Activated naive CD8-positive, alpha-beta T cell treated with anti-CD3 and anti-CD28 coated beads for 36 hours (primary cell): ENCODE measurements at regions not wholly inside any gene's neighbourhood (a gene's known extent, or its start where the extent isn't known, plus 50 kb on each side); places are given as distances from the start of the nearest gene placed in this dataset.
"Not testable (repeated sequence)": the region's sequence is repeated elsewhere in the genome, so short reads cannot be mapped to it uniquely, and the experiment has no call there.

Source experiments
- DNase-seq: peaks from one replicate; pipeline ENCODE4 v3.0.0; 2021
- H3K27ac Mint-ChIP-seq: one replicate; pipeline ENCODE4 v1.8.0; 2022; ENCODE audit warnings: mild to moderate bottlenecking, moderate library complexity, mixed read lengths
- H3K27me3 Mint-ChIP-seq: one replicate; pipeline ENCODE4 v1.8.0; 2022; ENCODE audit warnings: mild to moderate bottlenecking, mixed read lengths
- H3K36me3 Mint-ChIP-seq: one replicate; pipeline ENCODE4 v1.8.0; 2021; ENCODE audit warnings: mild to moderate bottlenecking, mixed read lengths
- H3K4me1 Mint-ChIP-seq: one replicate; pipeline ENCODE4 v1.8.0; 2021; ENCODE audit warnings: mixed read lengths
- H3K4me3 Mint-ChIP-seq: one replicate; pipeline ENCODE4 v1.8.0; 2022; ENCODE audit warnings: mild to moderate bottlenecking, moderate library complexity, mixed read lengths
- H3K9me3 Mint-ChIP-seq: one replicate; pipeline ENCODE4 v1.8.0; 2022; ENCODE audit warnings: mixed read lengths

GRCh38 chr21:35540950-35541638 is 492.0 kb upstream of the RUNX1 start:
- DNase-seq, result no peak
- H3K27ac Mint-ChIP-seq, result no peak overlapping the region
- H3K27me3 Mint-ChIP-seq, result no peaks in the 10 kb centered on the region
- no peaks in the 10 kb centered on the region for H3K4me1 Mint-ChIP-seq
- peaks cover 1% of the 10 kb centered on the region for H3K9me3 Mint-ChIP-seq
- no peak overlapping the region for H3K4me3 Mint-ChIP-seq
- H3K36me3 Mint-ChIP-seq, result no peaks in the 10 kb centered on the region

- DNase-seq, result no peak
- Mint-ChIP-seq H3K36me3 (no peaks in the 10 kb centered on the region), H3K4me3 (no peak overlapping the region), H3K9me3 (peaks cover 4% of the 10 kb centered on the region), H3K27me3 (no peaks in the 10 kb centered on the region), H3K27ac (no peak overlapping the region), H3K4me1 (no peaks in the 10 kb centered on the region)
Observed at GRCh38 chr21:35538386-35538785, 489.3 kb upstream of the RUNX1 start.

- H3K4me3 Mint-ChIP-seq, result no peak overlapping the region
- DNase-seq, result no peak
- no peaks in the 10 kb centered on the region for H3K4me1 Mint-ChIP-seq
- H3K9me3 Mint-ChIP-seq, result peaks cover 4% of the 10 kb centered on the region
- no peaks in the 10 kb centered on the region for H3K27me3 Mint-ChIP-seq
- H3K36me3 Mint-ChIP-seq, result no peaks in the 10 kb centered on the region
- H3K27ac Mint-ChIP-seq, result no peak overlapping the region
Observed at GRCh38 chr21:35537604-35538003, 488.5 kb upstream of the RUNX1 start.

- DNase-seq, result no peak
- Mint-ChIP-seq H3K27ac (no peak overlapping the region), H3K36me3 (no peaks in the 10 kb centered on the region), H3K4me1 (peaks cover 8% of the 10 kb centered on the region), H3K27me3 (no peaks in the 10 kb centered on the region), H3K9me3 (peaks cover 4% of the 10 kb centered on the region), H3K4me3 (no peak overlapping the region)
Observed at GRCh38 chr21:35533893-35534292, 484.8 kb upstream of the RUNX1 start.

GRCh38 chr21:35530766-35531165 is 481.7 kb upstream of the RUNX1 start:
- H3K4me1 Mint-ChIP-seq, result peaks cover 21% of the 10 kb centered on the region
- peaks cover 1% of the 10 kb centered on the region for H3K9me3 Mint-ChIP-seq
- no peaks in the 10 kb centered on the region for H3K27me3 Mint-ChIP-seq
- no peak overlapping the region for H3K4me3 Mint-ChIP-seq
- no peak overlapping the region for H3K27ac Mint-ChIP-seq
- H3K36me3 Mint-ChIP-seq, result no peaks in the 10 kb centered on the region
- no peak for DNase-seq

GRCh38 chr21:35529171-35529863 is 480.2 kb upstream of the RUNX1 start:
- H3K27ac Mint-ChIP-seq, result peak overlapping the region; percentile 88
- H3K27me3 Mint-ChIP-seq, result no peaks in the 10 kb centered on the region
- H3K36me3 Mint-ChIP-seq, result no peaks in the 10 kb centered on the region
- H3K4me1 Mint-ChIP-seq, result peaks cover 31% of the 10 kb centered on the region
- DNase-seq, result no peak
- peak overlapping the region; percentile 81 for H3K4me3 Mint-ChIP-seq
- no peaks in the 10 kb centered on the region for H3K9me3 Mint-ChIP-seq

GRCh38 chr21:35528116-35529042 is 479.3 kb upstream of the RUNX1 start:
- Mint-ChIP-seq H3K9me3 (no peaks in the 10 kb centered on the region), H3K27me3 (no peaks in the 10 kb centered on the region), H3K4me1 (peaks cover 31% of the 10 kb centered on the region), H3K4me3 (peak overlapping the region; percentile 81), H3K36me3 (no peaks in the 10 kb centered on the region), H3K27ac (peak overlapping the region; percentile 88)
- peak; percentile 45 for DNase-seq

GRCh38 chr21:35527358-35527757 is 478.3 kb upstream of the RUNX1 start:
- Mint-ChIP-seq H3K4me1 (peaks cover 31% of the 10 kb centered on the region), H3K9me3 (no peaks in the 10 kb centered on the region), H3K4me3 (no peak overlapping the region), H3K36me3 (no peaks in the 10 kb centered on the region), H3K27ac (peak overlapping the region; percentile 14), H3K27me3 (no peaks in the 10 kb centered on the region)
- DNase-seq, result no peak

- Mint-ChIP-seq H3K9me3 (no peaks in the 10 kb centered on the region), H3K4me1 (peaks cover 32% of the 10 kb centered on the region), H3K4me3 (no peak overlapping the region), H3K27me3 (no peaks in the 10 kb centered on the region), H3K27ac (no peak overlapping the region), H3K36me3 (no peaks in the 10 kb centered on the region)
- DNase-seq, result no peak
Observed at GRCh38 chr21:35525443-35525842, 476.3 kb upstream of the RUNX1 start.

- H3K4me1 Mint-ChIP-seq, result peaks cover 16% of the 10 kb centered on the region
- no peaks in the 10 kb centered on the region for H3K27me3 Mint-ChIP-seq
- H3K9me3 Mint-ChIP-seq, result no peaks in the 10 kb centered on the region
- DNase-seq, result no peak
- no peak overlapping the region for H3K4me3 Mint-ChIP-seq
- no peak overlapping the region for H3K27ac Mint-ChIP-seq
- H3K36me3 Mint-ChIP-seq, result no peaks in the 10 kb centered on the region
Observed at GRCh38 chr21:35521852-35522505, 472.9 kb upstream of the RUNX1 start.

- no peaks in the 10 kb centered on the region for H3K9me3 Mint-ChIP-seq
- no peaks in the 10 kb centered on the region for H3K36me3 Mint-ChIP-seq
- no peaks in the 10 kb centered on the region for H3K27me3 Mint-ChIP-seq
- H3K27ac Mint-ChIP-seq, result no peak overlapping the region
- H3K4me3 Mint-ChIP-seq, result no peak overlapping the region
- no peak for DNase-seq
- H3K4me1 Mint-ChIP-seq, result peaks cover 16% of the 10 kb centered on the region
Observed at GRCh38 chr21:35521293-35521692, 472.2 kb upstream of the RUNX1 start.

GRCh38 chr21:35520856-35521255 is 471.8 kb upstream of the RUNX1 start:
- H3K27me3 Mint-ChIP-seq, result no peaks in the 10 kb centered on the region

GRCh38 chr21:35520302-35520701 is 471.2 kb upstream of the RUNX1 start:
- peaks cover 7% of the 10 kb centered on the region for H3K4me1 Mint-ChIP-seq
- no peaks in the 10 kb centered on the region for H3K36me3 Mint-ChIP-seq
- H3K27ac Mint-ChIP-seq, result no peak overlapping the region
- H3K9me3 Mint-ChIP-seq, result no peaks in the 10 kb centered on the region
- H3K4me3 Mint-ChIP-seq, result no peak overlapping the region
- no peaks in the 10 kb centered on the region for H3K27me3 Mint-ChIP-seq
- no peak for DNase-seq

More at GRCh38 chr21:35520856-35521255, 471.8 kb upstream of the RUNX1 start:
- no peak overlapping the region for H3K4me3 Mint-ChIP-seq
- peaks cover 13% of the 10 kb centered on the region for H3K4me1 Mint-ChIP-seq
- H3K36me3 Mint-ChIP-seq, result no peaks in the 10 kb centered on the region
- no peaks in the 10 kb centered on the region for H3K9me3 Mint-ChIP-seq
- H3K27ac Mint-ChIP-seq, result no peak overlapping the region
- no peak for DNase-seq

- H3K4me1 Mint-ChIP-seq, result peaks cover 2% of the 10 kb centered on the region
- H3K4me3 Mint-ChIP-seq, result no peak overlapping the region
- no peaks in the 10 kb centered on the region for H3K27me3 Mint-ChIP-seq
- no peak overlapping the region for H3K27ac Mint-ChIP-seq
- no peak for DNase-seq
- H3K9me3 Mint-ChIP-seq, result no peaks in the 10 kb centered on the region
- H3K36me3 Mint-ChIP-seq, result no peaks in the 10 kb centered on the region
Observed at GRCh38 chr21:35517865-35518264, 468.8 kb upstream of the RUNX1 start.

GRCh38 chr21:35516292-35516691 is 467.2 kb upstream of the RUNX1 start:
- H3K4me3 Mint-ChIP-seq, H3K27me3 Mint-ChIP-seq, DNase-seq, H3K27ac Mint-ChIP-seq, H3K4me1 Mint-ChIP-seq, H3K9me3 Mint-ChIP-seq, H3K36me3 Mint-ChIP-seq: not testable (repeated sequence)
